GM19238 (cell line): ENCODE measurements at regions not wholly inside any gene's neighbourhood (a gene's known extent, or its start where the extent isn't known, plus 50 kb on each side); places are given as distances from the start of the nearest gene placed in this dataset.

Source experiments
- DNase-seq: peaks from one replicate; pipeline ENCODE4 v3.0.0; 2011; ENCODE audit warnings: low spot score; ENCODE audit not compliant: insufficient read length

DNA sequence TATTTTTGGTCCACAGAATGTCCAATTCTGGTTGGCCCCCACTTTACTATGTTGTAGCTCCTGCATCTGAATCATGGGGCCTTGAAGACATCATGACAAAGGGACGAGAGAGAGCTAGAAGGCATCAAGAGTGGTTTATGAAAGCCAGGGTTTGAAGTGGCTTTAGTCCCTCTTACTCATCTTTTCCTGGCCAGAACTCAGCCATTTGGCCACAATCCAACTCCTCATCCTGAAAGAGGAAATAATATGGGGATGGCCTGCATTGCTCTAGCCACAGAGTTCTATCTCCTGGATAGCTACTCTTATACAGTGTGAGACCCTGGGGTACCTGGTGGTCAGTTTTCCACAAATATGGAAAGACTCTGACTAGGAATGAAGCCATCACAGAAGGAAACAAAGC lies 418.9 kb downstream of the XPNPEP1 start:
- DNase-seq, result no peak

DNA sequence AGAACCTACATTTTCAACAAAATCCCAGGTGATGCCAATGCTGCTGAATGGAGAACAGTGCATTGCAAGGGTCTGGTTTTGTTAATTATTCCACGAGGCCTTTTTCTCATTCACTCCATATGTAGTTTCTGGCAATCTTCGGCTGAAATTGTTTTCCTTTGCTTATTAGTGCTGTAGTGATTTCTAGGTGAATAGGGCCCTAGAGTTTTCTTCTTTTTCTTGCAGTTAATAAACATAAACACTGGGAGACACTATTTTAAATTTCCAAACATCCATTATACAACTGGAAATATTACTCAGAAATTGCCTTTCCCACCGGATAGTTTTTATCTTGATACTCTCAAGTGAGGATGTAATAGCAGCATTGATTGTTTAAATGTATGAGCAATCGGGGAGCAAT lies 435.6 kb downstream of the XPNPEP1 start:
- no peak for DNase-seq

DNA sequence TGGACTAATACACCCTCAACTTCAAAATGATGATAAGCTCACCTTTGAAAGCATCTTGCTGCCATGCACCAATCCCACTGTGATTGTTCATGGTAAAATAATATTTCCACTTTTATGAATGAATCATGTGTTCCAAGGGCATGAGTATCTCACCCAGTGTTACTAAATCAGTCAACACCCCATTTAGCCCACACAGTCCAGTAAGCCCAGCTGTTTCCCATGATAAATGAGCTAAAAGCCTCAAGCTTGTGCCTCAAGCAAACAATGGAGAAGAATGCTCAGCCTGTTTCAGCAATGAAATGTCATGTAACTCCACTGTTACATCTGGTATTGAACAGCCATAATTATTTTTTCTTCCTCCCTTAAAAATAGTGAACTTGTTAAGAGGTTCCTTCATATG lies 442.5 kb downstream of the XPNPEP1 start:
- DNase-seq, result no peak

DNA sequence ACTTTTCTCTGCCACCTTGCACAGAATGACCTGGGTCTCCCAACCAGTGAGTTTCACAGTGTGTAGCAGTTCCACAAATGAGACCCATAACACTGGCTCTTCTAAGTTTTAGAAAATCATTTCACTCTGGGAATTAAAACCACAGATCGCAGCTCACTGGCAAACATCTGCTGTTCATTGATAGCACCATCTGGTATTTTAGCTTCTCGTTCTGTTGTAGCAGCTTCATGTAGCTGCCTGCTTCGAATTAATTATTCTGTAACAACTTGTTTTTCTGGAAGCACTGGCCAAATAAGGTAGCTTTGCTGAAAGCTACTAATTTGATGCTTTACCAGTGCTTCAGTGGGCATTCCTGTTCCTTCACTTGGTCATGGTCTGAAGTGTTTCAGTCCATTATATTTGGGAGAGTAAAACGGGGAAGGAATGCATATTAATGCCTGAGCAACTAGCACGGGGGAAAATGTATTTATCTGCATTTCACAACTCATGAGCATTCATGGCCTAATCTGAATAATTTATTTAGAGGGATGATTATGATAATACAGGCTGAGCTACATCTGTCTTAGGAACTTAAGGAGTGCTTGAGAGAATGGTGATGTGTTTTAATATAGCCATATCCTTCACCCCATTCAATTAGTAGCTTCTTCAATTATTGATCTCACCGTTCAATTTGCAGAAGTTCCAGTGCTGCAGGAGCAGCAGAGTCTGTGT lies 447.4 kb downstream of the XPNPEP1 start:
- DNase-seq, result no peak

DNA sequence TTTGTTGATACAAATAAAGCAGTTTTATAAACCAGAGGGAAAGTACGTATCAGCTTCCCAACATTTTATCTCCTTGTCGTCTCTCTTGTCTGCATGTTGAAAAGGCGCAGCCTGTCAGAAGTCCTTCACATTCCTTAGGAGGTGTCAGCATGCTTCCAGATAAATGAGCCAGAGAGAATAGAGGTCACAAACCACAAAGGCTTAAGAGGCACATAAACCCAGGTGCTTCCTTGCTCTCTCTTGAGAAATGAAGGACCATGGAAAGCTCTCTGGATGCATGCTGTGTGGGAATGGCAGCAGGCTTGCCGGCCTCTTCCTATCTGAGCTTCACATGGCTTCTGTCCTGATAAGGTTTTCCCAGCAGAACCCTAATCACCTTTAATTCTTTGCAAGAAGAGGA lies 448.5 kb downstream of the XPNPEP1 start:
- DNase-seq, result no peak

DNA sequence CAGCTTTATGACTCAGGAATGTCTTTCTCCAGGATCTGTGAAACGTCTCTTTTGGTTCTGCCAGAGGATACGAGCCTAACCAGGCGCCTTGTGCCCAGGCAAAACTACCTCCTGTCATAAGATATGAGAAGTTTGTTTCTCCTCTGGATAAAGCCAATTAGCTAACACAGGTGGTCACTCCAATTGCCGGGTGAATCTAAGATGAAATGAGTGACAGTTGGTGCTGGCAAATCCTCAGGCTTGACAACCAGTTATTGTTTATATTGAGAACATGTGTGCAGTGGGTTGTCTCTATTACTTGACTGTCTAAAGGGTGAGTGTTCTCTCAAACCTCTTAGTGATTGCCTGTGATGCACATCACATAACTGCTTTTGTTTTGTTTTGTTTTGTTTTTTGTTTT lies 449.1 kb downstream of the XPNPEP1 start:
- DNase-seq, result no peak

DNA sequence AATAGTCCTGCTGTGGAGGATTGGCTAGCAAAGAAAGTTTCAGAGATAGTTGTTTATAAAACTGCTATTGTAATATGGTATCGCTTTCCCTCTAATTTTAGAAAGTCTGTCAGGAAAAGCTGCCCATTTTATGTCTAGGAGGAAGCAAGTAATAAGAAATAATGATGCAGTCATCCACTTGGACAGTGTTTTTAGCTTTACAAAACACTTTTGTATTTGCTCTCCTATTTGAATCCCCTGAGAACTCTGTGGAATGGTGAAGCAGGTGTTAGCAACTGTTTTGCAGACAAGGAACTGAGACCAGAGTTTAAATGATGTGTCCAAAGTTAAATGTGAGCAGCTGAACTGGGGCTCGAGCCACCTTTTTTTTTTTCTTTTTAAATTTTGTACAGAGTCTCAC lies 455.8 kb downstream of the XPNPEP1 start:
- DNase-seq, result no peak

DNA sequence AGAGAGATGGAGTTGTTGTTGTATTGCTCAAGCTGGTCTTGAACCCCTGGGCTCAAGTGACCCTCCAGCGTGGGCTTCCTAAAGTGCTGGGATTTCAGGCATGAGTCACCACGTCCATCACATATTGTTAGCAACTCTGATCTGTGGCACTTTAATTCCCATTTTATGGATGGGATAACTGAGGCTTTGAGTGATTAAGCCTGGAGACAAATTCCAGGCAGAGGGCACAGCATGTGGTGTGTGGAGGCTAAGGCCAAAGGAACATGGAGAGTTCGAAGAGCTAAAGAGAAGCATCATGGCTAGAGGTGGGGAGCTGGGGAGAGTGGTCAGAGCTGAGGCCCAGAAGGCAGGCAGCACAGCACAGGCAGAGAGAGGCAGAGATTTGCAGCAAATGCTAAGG lies 458.4 kb downstream of the XPNPEP1 start:
- no peak for DNase-seq

DNA sequence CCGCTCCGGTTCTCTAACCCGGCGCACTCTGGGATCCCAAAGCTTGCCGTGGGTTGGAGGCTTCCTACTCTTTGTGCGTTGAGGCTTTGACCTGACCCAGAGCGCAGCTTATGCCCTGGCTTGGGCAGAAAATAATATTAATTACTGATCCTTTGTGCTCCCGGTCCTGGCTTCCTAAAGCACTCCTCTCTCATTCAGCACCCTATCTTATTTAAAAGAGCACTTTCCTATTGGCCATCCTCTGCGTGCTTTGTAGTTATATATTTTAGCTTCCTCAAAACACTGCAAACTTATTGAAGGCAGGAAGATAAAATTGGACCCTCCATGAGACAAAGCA lies 466.0 kb downstream of the XPNPEP1 start:
- DNase-seq, result no peak

DNA sequence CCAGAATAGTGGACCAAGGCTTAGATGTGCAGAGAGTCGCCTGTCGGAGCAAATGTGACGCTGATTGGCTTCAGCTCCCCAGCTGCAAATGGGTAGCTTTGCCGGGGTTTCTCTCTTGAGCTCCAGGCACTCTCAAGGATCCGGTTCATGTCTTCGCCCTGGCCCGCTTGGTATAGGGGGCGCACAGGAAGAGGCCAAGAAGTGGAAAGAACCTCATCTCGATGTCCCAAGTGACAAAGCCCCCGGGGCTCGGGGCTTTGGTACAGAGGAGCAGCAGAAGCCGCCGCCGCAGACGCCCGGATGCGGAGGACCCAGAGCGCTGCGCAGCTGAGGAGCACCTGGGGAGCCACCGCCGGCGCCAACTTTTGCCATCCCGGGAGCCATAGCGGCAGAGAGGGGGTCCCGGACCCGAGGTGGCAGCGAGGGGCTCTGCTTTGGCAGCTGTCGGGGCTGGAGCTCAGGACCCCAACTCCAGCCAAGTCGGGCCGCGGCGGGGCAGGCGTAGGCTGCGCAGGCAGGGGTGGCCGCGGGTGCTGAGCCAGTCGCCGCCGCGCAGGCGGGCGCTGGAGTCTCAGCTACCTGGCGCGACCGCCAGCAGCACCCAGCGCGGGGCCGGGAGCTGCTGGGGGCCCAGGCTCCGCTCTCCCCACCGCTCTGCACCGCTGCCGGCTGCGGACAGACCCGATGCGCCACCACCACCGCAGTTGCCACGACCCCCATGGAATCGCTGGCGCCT lies 466.6 kb downstream of the XPNPEP1 start:
- DNase-seq, result no peak

DNA sequence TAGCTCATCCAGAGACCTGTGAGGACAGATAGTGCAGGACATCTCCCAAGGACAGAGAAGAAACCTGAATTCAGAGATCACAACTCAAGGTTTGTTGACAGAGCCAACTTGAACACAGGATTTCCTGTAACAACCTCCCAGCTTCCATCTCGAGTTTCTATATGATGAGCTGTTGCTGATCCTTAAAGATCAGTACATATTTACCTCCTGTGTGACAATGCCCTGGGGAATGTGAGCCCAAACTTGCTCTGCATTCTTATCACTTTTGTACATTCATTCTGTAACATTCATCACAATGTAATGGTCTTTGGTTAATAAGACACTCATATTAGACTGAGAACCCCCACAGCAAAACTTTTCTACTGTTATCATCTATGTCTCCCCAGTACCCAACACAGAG lies 468.6 kb downstream of the XPNPEP1 start:
- DNase-seq, result no peak

DNA sequence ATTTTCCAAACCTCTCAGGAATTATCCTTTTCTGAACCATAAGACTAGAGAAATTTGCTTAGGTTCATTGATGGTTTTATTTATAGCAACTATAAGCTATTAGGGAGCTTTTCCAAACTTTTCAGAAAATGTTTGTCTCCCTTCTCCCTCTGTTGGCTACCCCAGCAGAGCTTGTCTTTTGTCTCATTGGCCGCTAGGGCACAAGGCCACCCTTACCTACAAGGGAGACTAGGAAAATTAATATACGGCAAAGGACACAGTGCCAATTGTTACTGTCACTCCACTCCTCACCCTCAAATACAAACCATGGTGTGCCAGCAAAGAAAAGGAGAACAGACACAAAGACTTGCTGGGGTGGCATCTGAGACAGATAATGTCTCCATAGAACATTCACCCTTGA lies 471.4 kb downstream of the XPNPEP1 start:
- DNase-seq, result no peak

DNA sequence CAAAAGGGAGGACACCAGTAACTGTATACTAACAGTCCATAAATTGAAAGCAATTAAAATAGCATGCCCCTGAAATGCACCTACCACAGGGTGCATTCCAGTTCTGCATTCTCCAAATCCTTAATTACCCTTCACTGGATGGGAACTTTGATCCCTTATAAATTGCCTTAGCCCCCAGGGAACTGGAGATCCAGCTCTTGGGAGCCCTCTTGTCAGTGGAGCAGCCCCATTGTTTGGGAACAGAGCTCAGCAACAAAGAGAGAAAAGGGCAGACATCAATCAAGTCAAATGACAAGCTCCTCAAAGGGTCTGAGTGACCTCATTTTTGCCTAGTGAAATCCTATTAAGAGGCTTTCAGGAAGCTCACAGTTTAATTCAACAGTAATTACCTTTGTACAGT lies 472.6 kb downstream of the XPNPEP1 start:
- DNase-seq, result no peak

DNA sequence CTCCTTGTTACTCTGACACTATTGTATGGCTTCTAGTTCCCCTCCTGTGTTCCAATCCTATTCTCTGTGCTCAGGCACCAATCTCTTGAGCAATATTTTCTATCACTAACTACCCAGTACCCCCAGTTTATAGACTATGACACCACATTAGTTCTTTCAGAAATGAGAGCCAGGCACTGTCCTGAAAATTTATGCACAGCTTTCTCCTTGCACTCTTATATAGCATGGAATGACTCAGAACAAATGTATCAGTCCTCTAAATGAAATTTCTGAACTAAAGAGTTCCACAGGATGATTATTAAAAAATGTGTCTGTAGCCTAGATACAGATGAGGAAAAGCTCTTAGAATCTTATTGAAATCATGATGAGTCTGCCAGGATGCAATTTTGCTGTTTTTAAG lies 489.9 kb downstream of the XPNPEP1 start:
- no peak for DNase-seq

DNA sequence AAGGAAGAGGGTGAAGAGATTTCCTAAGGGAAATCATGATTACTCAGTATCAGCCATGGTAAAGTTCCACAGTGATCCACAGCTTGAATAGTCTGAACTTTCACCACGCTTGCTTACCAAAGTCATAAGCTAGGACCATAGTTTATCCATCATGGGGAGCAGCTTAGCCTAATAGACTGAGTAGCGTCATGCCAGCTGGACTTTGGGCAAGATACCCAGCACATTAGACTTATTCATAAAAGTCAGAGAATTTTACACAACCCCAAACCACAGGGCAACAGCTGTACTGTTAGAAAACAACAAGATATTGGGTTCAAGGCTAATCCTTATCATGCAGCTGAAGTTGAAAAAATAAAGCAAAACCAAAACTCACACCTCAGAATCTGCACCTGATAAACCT lies 491.0 kb downstream of the XPNPEP1 start:
- no peak for DNase-seq

DNA sequence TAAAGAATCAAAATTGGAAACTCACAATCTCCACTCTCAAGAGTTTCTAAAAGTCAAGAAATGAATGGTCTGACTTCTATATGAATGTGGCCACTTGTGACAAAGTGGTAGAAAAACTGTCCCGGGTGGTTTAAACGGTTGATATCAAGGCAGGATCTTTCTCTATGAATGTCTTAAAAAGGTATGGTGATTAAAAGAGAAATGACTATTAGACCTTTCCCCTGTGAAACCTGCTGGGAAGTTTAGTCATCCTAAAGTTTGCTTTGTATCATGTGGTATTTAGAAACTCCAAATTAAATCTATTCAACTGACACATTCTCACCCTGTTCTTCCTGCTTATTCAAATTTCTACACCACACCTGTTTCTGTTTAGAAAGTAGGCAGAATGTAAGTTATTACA lies 492.5 kb downstream of the XPNPEP1 start:
- no peak for DNase-seq

DNA sequence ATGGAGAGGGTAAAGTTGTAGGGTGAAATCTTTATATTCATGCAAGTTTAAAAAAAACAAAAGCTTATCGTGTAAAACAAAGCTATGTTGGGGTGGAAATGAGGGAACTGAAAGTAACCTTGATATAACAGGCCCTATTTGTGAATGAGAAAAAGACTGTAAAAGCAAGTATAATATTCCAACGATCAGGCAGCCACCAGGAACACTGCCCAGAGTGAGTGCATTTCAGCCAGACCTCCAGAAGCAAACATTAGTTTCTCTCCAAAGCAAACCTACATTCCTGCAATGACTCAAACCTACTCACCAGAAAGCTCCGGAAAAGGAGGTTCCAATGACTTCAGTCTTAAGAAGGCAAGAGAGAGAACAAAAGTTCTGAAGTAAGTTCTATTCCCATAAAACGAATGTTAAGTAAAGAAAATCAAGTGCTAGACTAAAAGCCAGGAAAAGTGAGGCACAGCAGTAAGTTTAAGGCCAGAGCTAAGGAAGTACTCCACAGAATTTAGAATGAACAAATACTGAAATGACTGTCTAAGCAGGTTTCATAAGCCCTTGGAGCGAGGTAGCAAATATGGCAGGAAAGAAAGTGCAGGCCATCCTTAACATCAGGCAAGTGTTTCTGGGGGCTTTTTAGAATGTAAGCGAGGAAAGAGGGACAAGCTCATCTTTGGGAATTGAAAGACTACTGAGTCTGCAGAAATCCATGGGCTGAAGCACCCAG lies 493.1 kb downstream of the XPNPEP1 start:
- DNase-seq, result no peak

DNA sequence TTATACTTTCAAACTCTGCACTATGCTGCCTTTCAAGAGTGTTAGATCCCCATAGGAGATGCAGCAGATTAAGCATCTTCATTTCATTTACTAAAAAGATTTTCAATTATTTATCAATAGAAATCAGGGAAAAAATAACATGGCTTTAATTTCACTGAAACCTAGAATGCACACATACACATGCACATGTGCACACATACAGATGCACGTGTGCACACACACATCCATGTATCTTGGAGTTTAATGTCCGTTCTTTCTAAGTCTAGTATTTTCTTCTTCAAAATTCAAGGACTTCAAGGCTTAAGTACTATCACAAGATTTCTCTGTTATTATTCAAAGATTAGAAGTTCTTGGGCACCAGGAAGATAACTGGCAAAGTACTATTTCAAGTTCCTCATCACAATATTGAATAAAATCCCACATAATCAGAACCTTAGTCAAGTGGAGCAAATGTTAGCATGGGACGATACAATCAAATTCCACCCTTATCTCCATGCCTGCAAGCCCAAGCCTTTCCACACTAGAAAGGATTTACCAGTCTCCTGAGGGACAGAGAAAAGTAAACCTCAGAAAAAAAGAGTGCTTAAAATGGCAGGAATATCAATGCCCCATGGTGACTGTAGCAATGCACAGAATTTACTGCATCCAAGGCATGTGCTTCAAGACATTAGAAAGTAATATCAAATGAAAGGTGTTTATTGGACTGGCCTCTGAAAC lies 494.4 kb downstream of the XPNPEP1 start:
- no peak for DNase-seq

DNA sequence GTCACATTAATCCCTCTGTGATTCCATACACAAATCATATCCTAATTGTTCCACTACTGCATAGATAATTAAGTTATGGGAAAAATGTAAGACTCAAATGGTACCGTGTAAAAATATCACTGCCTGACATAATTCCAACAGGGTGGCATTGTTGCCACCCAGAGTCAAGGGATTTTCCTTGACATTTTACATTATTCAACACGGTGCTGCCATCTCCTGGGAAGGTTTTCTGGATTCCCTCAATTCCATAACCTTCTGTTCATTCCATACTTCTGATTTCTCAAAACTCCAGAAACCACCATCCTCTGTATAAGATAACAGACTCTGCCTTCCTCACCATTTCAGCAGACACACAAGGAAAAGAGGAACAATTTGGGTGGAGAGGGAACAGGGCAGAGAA lies 495.9 kb downstream of the XPNPEP1 start:
- DNase-seq, result no peak

DNA sequence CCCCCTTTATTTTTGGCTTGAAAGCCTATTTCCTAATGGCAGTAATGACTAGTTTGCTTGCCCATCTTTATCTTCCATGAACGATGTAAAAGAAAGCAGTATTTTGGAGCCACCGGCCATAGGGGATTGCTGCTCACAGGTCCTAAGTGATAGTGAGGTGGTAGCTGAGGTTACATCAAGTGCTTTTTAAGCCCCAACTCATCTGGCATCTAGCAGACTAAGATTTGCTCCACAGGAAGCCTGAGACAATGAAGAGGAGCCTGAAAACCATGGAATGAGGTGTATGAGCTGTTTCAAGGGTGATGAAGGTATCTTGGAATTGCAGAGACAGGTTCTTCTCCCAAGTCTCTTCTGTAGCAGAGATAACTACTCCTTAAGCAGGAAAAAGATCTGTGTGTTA lies 496.3 kb downstream of the XPNPEP1 start:
- no peak for DNase-seq

DNA sequence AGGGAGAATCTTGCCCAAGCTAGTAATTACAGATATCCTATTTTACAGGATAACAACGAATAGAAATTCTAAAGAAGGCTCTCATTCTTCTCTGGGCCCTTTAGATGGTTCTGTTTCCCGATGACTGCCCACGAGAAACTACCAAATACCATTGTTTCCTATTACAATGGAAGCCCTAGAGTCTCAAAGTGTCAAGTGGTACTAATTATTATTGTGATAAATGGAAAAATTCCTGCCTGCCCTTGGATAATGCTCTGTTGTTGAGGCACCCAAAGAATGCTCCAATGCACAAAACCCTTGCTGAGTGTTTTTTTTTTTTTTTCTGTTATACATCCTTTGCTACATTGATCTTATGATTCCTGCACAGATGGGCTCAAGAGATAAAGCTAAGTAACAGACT lies 504.5 kb downstream of the XPNPEP1 start:
- DNase-seq, result no peak

DNA sequence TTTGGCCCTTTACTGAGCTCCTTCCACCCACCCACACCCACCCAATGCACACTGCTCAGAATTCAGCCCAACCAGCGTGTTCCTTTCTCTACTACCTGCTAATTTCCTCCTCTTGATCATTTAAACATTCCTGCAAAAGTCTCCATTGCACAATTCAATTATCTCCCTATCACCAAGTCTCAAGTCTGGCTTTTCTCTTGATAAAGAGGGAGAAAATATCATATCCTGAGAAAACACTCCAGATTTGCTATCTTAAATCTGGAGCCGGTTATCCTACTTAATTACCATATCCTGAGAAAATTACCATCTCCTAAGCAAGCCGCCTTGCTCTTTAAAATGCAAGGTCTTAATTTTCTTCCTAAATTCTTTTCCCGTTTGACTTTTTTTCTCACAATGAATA lies 505.5 kb downstream of the XPNPEP1 start:
- no peak for DNase-seq
